HEK293 (cell line): ENCODE measurements at regions not wholly inside any gene's neighbourhood (a gene's known extent, or its start where the extent isn't known, plus 50 kb on each side); places are given as distances from the start of the nearest gene placed in this dataset.

Experiments used
- CTCF ChIA-PET: fragments of 350-600 bp; formaldehyde crosslinking; extraction: SDS; loops from one replicate; lab custom pipeline; 2021; ENCODE audit warnings: antibody characterized with exemption; lab: Yijun Ruan, JAX
- POLR2A ChIA-PET: fragments of 300-600 bp; formaldehyde crosslinking; extraction: SDS; loops from one replicate; lab custom pipeline; 2020; ENCODE audit warnings: antibody characterized with exemption, inconsistent platforms; lab: Yijun Ruan, JAX
- H3K27ac ChIP-seq: fragments of 200-500 bp; sonication (Bioruptor generic); 2 replicates; pipeline ENCODE4 v1.5.1; 2014; ENCODE audit warnings: low read depth, low read length, control low read depth, inconsistent platforms; ENCODE audit errors: extremely low read depth
- H3K36me3 ChIP-seq, 2 experiments: fragments of 200-500 bp in 1 of 2; sonication (Bioruptor generic) in 1 of 2; 1 replicate in 1 of 2; 2 replicates in 1 of 2; pipeline ENCODE4 v1.5.1; 2014 to 2017; ENCODE audit warnings: inconsistent platforms in 2 of 2, low read length in 2 of 2; ENCODE audit not compliant: control insufficient read depth in 2 of 2, insufficient read depth in 1 of 2
- H3K4me1 ChIP-seq: fragments of 200-500 bp; sonication (Bioruptor generic); 2 replicates; pipeline ENCODE4 v1.5.1; 2014; ENCODE audit warnings: mild to moderate bottlenecking, low read length, inconsistent platforms; ENCODE audit not compliant: control insufficient read depth, insufficient read depth
- H3K4me3 ChIP-seq: 2 replicates; pipeline ENCODE4 v1.5.1; 2011; ENCODE audit warnings: low read depth, mild to moderate bottlenecking, control low read depth, low read length, moderate library complexity
- H3K9me3 ChIP-seq: fragments of 200-500 bp; sonication (Bioruptor generic); 2 replicates; pipeline ENCODE4 v1.5.1; 2014; ENCODE audit warnings: low read depth, low read length, inconsistent platforms; ENCODE audit not compliant: control insufficient read depth, insufficient read depth
- GLIS2 ChIP-seq: fragments of 450-650 bp; formaldehyde crosslinking; IDR thresholded peaks from 2 replicates; pipeline ENCODE4 v1.5.1; 2016; ENCODE audit warnings: missing biosample characterization, missing genetic modification characterization
- RBAK ChIP-seq: fragments of 450-650 bp; formaldehyde crosslinking; IDR thresholded peaks from 2 replicates; pipeline ENCODE4 v1.5.1; 2016; ENCODE audit warnings: missing biosample characterization, missing genetic modification characterization
- SP3 ChIP-seq: fragments of 450-650 bp; formaldehyde crosslinking; IDR thresholded peaks from 2 replicates; pipeline ENCODE4 v1.5.1; 2016; ENCODE audit warnings: missing biosample characterization, missing genetic modification characterization
- TRIM28 ChIP-seq: IDR thresholded peaks from 2 replicates; pipeline ENCODE4 v1.6.1; 2011; ENCODE audit warnings: low read length, control low read depth, borderline replicate concordance
- ZFP37 ChIP-seq: fragments of 450-650 bp; formaldehyde crosslinking; IDR thresholded peaks from 2 replicates; pipeline ENCODE4 v1.5.1; 2016; ENCODE audit warnings: missing biosample characterization, missing genetic modification characterization
- ZNF169 ChIP-seq: fragments of 450-650 bp; formaldehyde crosslinking; IDR thresholded peaks from 2 replicates; pipeline ENCODE4 v1.5.1; 2016; ENCODE audit warnings: missing biosample characterization, missing genetic modification characterization
- ZNF302 ChIP-seq: fragments of 450-650 bp; formaldehyde crosslinking; IDR thresholded peaks from 2 replicates; pipeline ENCODE4 v1.5.1; 2016; ENCODE audit warnings: missing biosample characterization, missing genetic modification characterization, low read depth
- ZNF366 ChIP-seq: fragments of 450-650 bp; formaldehyde crosslinking; conservative IDR thresholded peaks from 2 replicates; pipeline ENCODE4 v1.5.1; 2016; ENCODE audit warnings: missing biosample characterization, missing genetic modification characterization
- ZNF416 ChIP-seq: fragments of 450-650 bp; formaldehyde crosslinking; IDR thresholded peaks from 2 replicates; pipeline ENCODE4 v1.5.1; 2016; ENCODE audit warnings: missing biosample characterization, missing genetic modification characterization
- ZNF544 ChIP-seq: fragments of 450-650 bp; formaldehyde crosslinking; IDR thresholded peaks from 2 replicates; pipeline ENCODE4 v1.5.0; 2017; ENCODE audit warnings: missing biosample characterization, missing genetic modification characterization
- ZNF585B ChIP-seq: fragments of 450-650 bp; formaldehyde crosslinking; IDR thresholded peaks from 2 replicates; pipeline ENCODE4 v1.5.1; 2016; ENCODE audit warnings: missing biosample characterization, missing genetic modification characterization
- ZNF658 ChIP-seq: fragments of 450-650 bp; formaldehyde crosslinking; IDR thresholded peaks from 2 replicates; pipeline ENCODE4; 2016; ENCODE audit warnings: missing biosample characterization, missing genetic modification characterization
- ZNF776 ChIP-seq: fragments of 450-650 bp; formaldehyde crosslinking; IDR thresholded peaks from 2 replicates; pipeline ENCODE4 v1.5.0; 2017; ENCODE audit warnings: missing biosample characterization, missing genetic modification characterization, borderline replicate concordance
- TF ChIP-seq, protein P1 (sequence below): fragments of 450-650 bp; formaldehyde crosslinking; IDR thresholded peaks from 2 replicates; pipeline ENCODE4 v1.5.1; 2016; ENCODE audit warnings: missing biosample characterization, missing genetic modification characterization
- TF ChIP-seq, protein P2 (sequence below): sonication (generic); formaldehyde crosslinking; IDR thresholded peaks from 2 replicates; pipeline ENCODE4 v1.8.1; 2022; ENCODE audit warnings: mild to moderate bottlenecking, moderate library complexity, missing genetic modification reagents
- TF ChIP-seq, protein P3 (sequence below): IDR thresholded peaks from 2 replicates; pipeline ENCODE4 v1.6.1; 2011; ENCODE audit warnings: mild to moderate bottlenecking, low read depth, low read length, borderline replicate concordance
- TF ChIP-seq, protein P4 (sequence below): fragments of 450-650 bp; formaldehyde crosslinking; IDR thresholded peaks from 2 replicates; pipeline ENCODE4 v1.5.1; 2017; ENCODE audit warnings: missing biosample characterization, mild to moderate bottlenecking, missing genetic modification characterization, moderate library complexity
- TF ChIP-seq, protein P5 (sequence below): fragments of 450-650 bp; formaldehyde crosslinking; IDR thresholded peaks from 2 replicates; pipeline ENCODE4 v1.5.1; 2016; ENCODE audit warnings: missing biosample characterization, missing genetic modification characterization
- TF ChIP-seq, protein P6 (sequence below): fragments of 450-650 bp; formaldehyde crosslinking; IDR thresholded peaks from 2 replicates; pipeline ENCODE4 v1.5.1; 2016; ENCODE audit warnings: missing biosample characterization, missing genetic modification characterization

DNA sequence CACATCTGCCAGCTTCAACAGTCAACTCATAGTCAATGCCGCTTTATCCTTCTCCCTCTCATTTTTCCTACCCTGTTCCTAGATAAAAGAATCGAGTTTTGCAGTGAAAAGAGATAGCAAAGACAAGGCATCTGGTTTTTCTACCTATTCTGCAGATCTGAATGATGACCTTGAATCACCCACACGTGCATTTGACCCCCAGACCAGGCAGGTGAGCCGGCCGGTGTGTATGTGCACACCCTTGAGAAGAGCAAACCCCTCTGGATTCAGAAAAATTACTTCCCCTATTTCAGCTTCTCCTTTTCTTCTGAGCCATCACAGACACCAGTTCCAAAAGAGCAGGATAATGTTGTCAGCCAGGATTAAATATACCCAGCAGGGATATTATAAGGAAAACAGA, 115.6 kb upstream of the ST6GAL2 start (continued):
- TF ChIP-seq TRIM28 (no peak), GLIS2 (tag by site-specific recombination) (no peak), ZNF169 (tag by site-specific recombination) (no peak), ZNF585B (tag by site-specific recombination) (no peak), ZFP37 (tag by site-specific recombination) (no peak)
- TF ChIP-seq, protein P1, sequence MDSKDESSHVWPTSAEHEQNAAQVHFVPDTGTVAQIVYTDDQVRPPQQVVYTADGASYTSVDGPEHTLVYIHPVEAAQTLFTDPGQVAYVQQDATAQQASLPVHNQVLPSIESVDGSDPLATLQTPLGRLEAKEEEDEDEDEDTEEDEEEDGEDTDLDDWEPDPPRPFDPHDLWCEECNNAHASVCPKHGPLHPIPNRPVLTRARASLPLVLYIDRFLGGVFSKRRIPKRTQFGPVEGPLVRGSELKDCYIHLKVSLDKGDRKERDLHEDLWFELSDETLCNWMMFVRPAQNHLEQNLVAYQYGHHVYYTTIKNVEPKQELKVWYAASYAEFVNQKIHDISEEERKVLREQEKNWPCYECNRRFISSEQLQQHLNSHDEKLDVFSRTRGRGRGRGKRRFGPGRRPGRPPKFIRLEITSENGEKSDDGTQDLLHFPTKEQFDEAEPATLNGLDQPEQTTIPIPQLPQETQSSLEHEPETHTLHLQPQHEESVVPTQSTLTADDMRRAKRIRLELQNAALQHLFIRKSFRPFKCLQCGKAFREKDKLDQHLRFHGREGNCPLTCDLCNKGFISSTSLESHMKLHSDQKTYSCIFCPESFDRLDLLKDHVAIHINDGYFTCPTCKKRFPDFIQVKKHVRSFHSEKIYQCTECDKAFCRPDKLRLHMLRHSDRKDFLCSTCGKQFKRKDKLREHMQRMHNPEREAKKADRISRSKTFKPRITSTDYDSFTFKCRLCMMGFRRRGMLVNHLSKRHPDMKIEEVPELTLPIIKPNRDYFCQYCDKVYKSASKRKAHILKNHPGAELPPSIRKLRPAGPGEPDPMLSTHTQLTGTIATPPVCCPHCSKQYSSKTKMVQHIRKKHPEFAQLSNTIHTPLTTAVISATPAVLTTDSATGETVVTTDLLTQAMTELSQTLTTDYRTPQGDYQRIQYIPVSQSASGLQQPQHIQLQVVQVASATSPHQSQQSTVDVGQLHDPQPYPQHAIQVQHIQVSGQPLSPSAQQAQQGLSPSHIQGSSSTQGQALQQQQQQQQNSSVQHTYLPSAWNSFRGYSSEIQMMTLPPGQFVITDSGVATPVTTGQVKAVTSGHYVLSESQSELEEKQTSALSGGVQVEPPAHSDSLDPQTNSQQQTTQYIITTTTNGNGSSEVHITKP (tag by site-specific recombination): no peak
- TF ChIP-seq, protein P2, sequence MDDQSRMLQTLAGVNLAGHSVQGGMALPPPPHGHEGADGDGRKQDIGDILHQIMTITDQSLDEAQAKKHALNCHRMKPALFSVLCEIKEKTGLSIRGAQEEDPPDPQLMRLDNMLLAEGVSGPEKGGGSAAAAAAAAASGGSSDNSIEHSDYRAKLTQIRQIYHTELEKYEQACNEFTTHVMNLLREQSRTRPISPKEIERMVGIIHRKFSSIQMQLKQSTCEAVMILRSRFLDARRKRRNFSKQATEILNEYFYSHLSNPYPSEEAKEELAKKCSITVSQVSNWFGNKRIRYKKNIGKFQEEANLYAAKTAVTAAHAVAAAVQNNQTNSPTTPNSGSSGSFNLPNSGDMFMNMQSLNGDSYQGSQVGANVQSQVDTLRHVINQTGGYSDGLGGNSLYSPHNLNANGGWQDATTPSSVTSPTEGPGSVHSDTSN (CRISPR knock-in tag): no peak
- TF ChIP-seq, protein P3, sequence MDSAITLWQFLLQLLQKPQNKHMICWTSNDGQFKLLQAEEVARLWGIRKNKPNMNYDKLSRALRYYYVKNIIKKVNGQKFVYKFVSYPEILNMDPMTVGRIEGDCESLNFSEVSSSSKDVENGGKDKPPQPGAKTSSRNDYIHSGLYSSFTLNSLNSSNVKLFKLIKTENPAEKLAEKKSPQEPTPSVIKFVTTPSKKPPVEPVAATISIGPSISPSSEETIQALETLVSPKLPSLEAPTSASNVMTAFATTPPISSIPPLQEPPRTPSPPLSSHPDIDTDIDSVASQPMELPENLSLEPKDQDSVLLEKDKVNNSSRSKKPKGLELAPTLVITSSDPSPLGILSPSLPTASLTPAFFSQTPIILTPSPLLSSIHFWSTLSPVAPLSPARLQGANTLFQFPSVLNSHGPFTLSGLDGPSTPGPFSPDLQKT: no peak

DNA sequence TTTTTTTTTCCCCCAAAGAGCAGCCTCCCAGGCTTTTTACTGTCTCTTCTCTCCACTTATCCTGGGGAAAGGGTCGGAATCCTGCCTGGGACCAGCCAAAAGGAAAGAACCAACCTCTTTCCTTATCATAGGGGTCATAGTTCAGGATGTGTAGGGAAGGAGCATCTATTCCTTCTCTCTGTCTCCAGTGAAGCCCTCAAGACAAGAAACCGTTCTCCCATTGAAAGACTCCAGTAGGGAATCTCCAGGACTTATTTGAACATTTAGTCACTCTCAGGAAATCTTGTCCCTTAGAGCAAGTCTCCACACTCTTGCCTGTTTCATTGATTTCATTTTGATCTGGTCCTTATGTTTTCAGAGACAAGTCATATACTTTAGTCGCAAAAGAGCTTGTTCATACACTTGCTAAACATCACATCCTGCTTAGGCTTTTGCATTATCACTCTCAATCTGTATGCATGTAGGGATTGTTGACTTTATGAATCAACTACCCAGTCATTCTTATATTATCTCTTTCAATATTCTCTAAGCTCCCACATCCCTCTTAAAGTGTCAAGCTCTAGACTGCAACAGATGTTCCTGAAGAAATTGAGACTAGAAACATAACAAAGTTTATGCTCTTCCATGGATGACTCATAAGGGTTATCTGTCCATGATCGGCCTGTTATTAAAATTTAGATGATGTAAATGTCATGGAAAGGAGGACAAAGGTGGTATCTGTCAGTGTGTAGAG, 116.2 kb upstream of the ST6GAL2 start:
- CTCF ChIA-PET: interaction anchor here (0.7 kb wide), 1 partner anchor 20 kb away, joined by 3 read pairs; no protein-coding TSS in a partner anchor
- no peak overlapping the region for H3K4me3 ChIP-seq
- no peak overlapping the region for H3K27ac ChIP-seq

DNA sequence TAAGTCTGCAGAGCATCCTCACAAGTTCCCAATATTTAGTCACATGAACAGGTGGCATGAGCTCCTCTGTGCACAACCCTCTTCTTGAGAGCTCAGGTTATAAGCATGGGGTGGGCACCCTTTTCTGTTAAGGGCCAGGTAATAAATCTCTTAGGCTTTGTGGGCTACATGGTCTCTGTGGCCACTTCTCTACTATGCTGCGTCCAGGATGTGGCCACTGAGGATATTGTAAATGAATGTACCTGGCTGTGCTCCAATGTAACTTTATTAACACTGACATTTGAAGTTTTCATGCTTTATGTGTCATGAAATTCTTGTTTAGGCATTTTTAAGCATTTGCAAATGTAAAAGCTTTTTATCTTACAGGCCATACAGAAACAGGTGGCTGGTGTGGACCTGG, 116.8 kb upstream of the ST6GAL2 start:
- POLR2A ChIA-PET: no interaction called here
- CTCF ChIA-PET: no interaction called here
- no peaks in the 10 kb centered on the region for H3K4me1 ChIP-seq
- H3K27ac ChIP-seq: no peak overlapping the region
- no peak overlapping the region for H3K4me3 ChIP-seq
- no peaks in the 10 kb centered on the region for H3K36me3 ChIP-seq
- no peaks in the 10 kb centered on the region for H3K9me3 ChIP-seq
- TF ChIP-seq ZNF366: no peak
- TF ChIP-seq SP3 (tag by site-specific recombination): no peak
- TF ChIP-seq, protein P4, sequence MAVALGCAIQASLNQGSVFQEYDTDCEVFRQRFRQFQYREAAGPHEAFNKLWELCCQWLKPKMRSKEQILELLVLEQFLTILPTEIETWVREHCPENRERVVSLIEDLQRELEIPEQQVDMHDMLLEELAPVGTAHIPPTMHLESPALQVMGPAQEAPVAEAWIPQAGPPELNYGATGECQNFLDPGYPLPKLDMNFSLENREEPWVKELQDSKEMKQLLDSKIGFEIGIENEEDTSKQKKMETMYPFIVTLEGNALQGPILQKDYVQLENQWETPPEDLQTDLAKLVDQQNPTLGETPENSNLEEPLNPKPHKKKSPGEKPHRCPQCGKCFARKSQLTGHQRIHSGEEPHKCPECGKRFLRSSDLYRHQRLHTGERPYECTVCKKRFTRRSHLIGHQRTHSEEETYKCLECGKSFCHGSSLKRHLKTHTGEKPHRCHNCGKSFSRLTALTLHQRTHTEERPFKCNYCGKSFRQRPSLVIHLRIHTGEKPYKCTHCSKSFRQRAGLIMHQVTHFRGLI (tag by site-specific recombination): no peak
- TF ChIP-seq ZNF776: no peak
- TF ChIP-seq, protein P5, sequence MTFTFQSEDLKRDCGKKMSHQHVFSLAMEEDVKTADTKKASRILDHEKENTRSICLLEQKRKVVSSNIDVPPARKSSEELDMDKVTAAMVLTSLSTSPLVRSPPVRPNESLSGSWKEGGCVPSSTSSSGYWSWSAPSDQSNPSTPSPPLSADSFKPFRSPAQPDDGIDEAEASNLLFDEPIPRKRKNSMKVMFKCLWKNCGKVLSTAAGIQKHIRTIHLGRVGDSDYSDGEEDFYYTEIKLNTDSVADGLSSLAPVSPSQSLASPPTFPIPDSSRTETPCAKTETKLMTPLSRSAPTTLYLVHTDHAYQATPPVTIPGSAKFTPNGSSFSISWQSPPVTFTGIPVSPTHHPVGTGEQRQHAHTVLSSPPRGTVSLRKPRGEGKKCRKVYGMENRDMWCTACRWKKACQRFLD (tag by site-specific recombination): no peak
- TF ChIP-seq ZNF544 (tag by site-specific recombination): no peak
- no peak for TF ChIP-seq ZNF658 (tag by site-specific recombination)
- no peak for TF ChIP-seq ZNF416 (tag by site-specific recombination)
- TF ChIP-seq ZNF302 (tag by site-specific recombination): no peak

More for the DNA sequence above, 116.2 kb upstream of the ST6GAL2 start:
- POLR2A ChIA-PET: no interaction called here
- no peaks in the 10 kb centered on the region for H3K4me1 ChIP-seq
- H3K9me3 ChIP-seq: no peaks in the 10 kb centered on the region
- TF ChIP-seq, protein P6, sequence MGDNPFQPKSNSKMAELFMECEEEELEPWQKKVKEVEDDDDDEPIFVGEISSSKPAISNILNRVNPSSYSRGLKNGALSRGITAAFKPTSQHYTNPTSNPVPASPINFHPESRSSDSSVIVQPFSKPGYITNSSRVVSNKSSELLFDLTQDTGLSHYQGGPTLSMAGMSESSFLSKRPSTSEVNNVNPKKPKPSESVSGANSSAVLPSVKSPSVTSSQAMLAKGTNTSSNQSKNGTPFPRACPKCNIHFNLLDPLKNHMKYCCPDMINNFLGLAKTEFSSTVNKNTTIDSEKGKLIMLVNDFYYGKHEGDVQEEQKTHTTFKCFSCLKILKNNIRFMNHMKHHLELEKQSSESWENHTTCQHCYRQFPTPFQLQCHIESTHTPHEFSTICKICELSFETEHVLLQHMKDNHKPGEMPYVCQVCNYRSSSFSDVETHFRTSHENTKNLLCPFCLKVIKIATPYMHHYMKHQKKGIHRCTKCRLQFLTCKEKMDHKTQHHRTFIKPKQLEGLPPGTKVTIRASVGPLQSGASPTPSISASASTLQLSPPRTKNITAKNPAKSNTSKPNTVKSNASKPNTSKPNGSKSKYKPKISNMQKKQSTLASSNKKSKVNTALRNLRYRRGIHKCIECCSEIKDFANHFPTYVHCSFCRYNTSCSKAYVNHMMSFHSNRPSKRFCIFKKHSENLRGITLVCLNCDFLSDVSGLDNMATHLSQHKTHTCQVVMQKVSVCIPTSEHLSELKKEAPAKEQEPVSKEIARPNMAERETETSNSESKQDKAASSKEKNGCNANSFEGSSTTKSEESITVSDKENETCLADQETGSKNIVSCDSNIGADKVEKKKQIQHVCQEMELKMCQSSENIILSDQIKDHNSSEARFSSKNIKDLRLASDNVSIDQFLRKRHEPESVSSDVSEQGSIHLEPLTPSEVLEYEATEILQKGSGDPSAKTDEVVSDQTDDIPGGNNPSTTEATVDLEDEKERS (tag by site-specific recombination): no peak
- no peak for TF ChIP-seq RBAK (tag by site-specific recombination)
- H3K36me3 ChIP-seq: no peaks in the 10 kb centered on the region
